HL-60 (cell line): ENCODE measurements at regions not wholly inside any gene's neighbourhood (a gene's known extent, or its start where the extent isn't known, plus 50 kb on each side); places are given as distances from the start of the nearest gene placed in this dataset.

Experiments used
- DNase-seq, 2 experiments: peaks; one replicate each; pipeline ENCODE4 v3.0.0-alpha.2; 2010 to 2020; ENCODE audit warnings: low read depth in 1 of 2, low spot score in 1 of 2
- H3K27ac ChIP-seq: fragments of 250-450 bp; sonication (Bioruptor Pico); replicated peaks from 2 replicates; pipeline ENCODE4 v1.5.1; 2020; ENCODE audit warnings: mild to moderate bottlenecking, moderate library complexity
- H3K27me3 ChIP-seq: fragments of 250-450 bp; sonication (Bioruptor Pico); 2 replicates; pipeline ENCODE4 v1.5.1; 2021; ENCODE audit warnings: mild to moderate bottlenecking, moderate library complexity; ENCODE audit not compliant: insufficient read depth, poor library complexity, severe bottlenecking
- H3K4me3 ChIP-seq: replicated peaks from 2 replicates; pipeline ENCODE4 v1.5.1; 2011; ENCODE audit warnings: mild to moderate bottlenecking, control low read depth, low read length; ENCODE audit not compliant: insufficient read depth
- CTCF ChIP-seq: IDR thresholded peaks from one replicate; pipeline ENCODE4 v1.5.1; 2011; ENCODE audit warnings: low read length, control low read depth, inconsistent platforms; ENCODE audit not compliant: insufficient read depth
- GABPA ChIP-seq: IDR thresholded peaks from 2 replicates; pipeline ENCODE4 v1.6.1; 2012; ENCODE audit warnings: low read depth
- POLR2AphosphoS5 ChIP-seq: IDR thresholded peaks from 2 replicates; pipeline ENCODE4 v1.6.1; 2012; ENCODE audit warnings: low read depth
- SPI1 ChIP-seq: IDR thresholded peaks from 2 replicates; pipeline ENCODE4 v1.6.1; 2012; ENCODE audit warnings: low read depth, mild to moderate bottlenecking, borderline replicate concordance
- TF ChIP-seq, protein P1 (sequence below): IDR thresholded peaks from 2 replicates; pipeline ENCODE4 v1.6.1; 2012; ENCODE audit warnings: low read depth; ENCODE audit not compliant: insufficient replicate concordance

DNA sequence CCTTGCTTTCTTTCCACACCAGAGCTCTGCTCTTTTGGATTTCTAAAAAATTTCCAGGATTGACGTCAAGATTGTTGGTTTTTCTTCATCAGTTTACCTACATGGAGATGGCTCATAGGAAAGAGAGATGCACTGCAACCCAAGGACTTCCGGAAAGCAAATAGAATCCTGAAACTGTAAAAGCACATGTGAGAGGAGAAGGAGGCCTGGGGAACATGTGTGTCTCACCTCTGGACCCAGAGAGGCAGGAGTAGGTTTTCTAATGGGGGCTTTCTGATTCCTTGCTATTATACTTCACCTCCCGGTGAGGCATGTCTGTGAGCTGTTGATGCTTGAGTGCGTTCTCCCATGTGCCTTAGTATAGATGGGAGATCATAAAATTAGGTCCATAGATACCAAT, 362.8 kb downstream of the DCDC2C start:
- no peak for DNase-seq
- Histone ChIP-seq H3K27me3 (no peaks in the 10 kb centered on the region), H3K4me3 (no peak overlapping the region), H3K27ac (no peak overlapping the region)
- TF ChIP-seq SPI1: no peak
- TF ChIP-seq GABPA: no peak
- no peak for TF ChIP-seq POLR2AphosphoS5

GRCh38 chr2:4073026-4073569, 369.7 kb downstream of the DCDC2C start:
- Histone ChIP-seq H3K4me3 (no peak overlapping the region), H3K27ac (no peak overlapping the region), H3K27me3 (no peaks in the 10 kb centered on the region)
- DNase-seq: no peak
- TF ChIP-seq GABPA: no peak

GRCh38 chr2:4077017-4077416, 373.6 kb downstream of the DCDC2C start:
- DNase-seq: no peak
- no peak for TF ChIP-seq POLR2AphosphoS5
- TF ChIP-seq, protein P1, sequence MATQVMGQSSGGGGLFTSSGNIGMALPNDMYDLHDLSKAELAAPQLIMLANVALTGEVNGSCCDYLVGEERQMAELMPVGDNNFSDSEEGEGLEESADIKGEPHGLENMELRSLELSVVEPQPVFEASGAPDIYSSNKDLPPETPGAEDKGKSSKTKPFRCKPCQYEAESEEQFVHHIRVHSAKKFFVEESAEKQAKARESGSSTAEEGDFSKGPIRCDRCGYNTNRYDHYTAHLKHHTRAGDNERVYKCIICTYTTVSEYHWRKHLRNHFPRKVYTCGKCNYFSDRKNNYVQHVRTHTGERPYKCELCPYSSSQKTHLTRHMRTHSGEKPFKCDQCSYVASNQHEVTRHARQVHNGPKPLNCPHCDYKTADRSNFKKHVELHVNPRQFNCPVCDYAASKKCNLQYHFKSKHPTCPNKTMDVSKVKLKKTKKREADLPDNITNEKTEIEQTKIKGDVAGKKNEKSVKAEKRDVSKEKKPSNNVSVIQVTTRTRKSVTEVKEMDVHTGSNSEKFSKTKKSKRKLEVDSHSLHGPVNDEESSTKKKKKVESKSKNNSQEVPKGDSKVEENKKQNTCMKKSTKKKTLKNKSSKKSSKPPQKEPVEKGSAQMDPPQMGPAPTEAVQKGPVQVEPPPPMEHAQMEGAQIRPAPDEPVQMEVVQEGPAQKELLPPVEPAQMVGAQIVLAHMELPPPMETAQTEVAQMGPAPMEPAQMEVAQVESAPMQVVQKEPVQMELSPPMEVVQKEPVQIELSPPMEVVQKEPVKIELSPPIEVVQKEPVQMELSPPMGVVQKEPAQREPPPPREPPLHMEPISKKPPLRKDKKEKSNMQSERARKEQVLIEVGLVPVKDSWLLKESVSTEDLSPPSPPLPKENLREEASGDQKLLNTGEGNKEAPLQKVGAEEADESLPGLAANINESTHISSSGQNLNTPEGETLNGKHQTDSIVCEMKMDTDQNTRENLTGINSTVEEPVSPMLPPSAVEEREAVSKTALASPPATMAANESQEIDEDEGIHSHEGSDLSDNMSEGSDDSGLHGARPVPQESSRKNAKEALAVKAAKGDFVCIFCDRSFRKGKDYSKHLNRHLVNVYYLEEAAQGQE: no peak
- TF ChIP-seq GABPA: no peak
- no peak for TF ChIP-seq SPI1
- TF ChIP-seq CTCF: no peak
- no peaks in the 10 kb centered on the region for H3K27me3 ChIP-seq
- no peak overlapping the region for H3K27ac ChIP-seq
- no peak overlapping the region for H3K4me3 ChIP-seq

DNA sequence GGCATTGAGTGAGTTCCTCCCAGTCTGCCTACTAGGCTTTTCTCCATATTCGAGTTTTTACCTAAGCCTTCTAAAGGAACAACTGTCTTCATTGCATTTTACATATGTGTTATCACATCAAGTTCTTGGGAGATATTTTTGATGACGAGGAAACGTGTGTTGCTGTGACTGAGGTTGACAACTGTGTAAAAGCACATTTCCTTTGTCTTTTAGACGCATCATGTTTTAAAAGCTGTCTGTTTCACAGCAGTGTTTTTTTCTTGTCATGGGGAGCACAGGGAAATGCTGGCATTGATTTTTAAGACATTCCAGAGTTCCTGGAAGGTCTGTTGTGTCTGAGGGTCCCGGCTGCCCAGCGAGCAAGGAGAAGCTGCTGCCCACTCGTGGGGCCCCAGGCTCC, 381.8 kb downstream of the DCDC2C start:
- Histone ChIP-seq H3K27ac (no peak overlapping the region), H3K4me3 (no peak overlapping the region), H3K27me3 (no peaks in the 10 kb centered on the region)
- no peak for DNase-seq
- TF ChIP-seq, protein P1: no peak
- TF ChIP-seq GABPA: no peak

DNA sequence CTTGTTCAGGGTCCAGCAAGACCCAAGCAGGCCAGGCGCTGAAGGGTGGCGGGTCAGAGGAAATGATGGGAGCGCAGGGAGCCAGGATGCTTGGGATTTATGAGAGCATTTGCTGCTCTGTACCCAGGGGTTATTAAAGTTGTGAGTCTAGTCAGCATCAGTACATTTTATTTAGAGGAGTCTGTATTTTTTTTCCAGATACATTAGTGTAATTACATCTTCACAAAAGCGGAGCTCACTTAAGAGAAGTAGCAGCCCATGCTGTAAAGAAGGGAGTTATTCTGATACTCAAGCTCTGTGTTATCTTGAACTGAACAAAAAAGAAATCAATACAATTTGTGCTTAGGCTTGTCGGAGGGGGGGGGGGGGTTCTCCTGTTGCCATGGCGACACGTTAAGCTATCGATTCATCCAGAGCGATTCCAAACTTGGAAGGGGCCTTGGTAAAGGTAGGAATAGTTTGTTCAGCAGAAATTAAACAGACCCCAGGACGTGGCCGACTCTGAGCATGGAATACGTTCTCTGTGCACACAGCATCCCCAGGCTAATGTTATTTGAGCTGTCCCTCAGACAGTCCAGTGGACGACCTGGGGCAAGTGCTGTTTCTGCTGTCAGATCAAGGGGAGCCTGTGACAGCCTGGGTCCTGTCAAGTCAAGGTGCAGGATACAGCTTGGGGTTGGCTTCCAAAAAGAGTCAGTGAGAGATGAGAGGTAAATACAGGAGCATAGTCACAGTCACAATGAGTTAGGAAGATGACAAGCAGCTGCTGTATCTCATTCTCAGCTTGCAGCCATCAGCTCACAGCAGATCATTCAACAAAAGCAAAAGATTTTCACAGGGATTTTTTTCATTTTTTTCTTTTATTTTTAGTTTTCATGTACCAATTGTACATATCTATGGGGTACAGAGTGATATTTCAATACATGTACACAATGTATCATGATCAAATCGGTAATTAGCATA, 387.6 kb downstream of the DCDC2C start:
- no peak for DNase-seq
- H3K4me3 ChIP-seq: no peak overlapping the region
- H3K27me3 ChIP-seq: no peaks in the 10 kb centered on the region
- no peak overlapping the region for H3K27ac ChIP-seq
- TF ChIP-seq POLR2AphosphoS5 (no peak), CTCF (no peak), GABPA (no peak)
- TF ChIP-seq, protein P1: no peak
